ENCODE measurements at regions not wholly inside any gene's neighbourhood (a gene's known extent, or its start where the extent isn't known, plus 50 kb on each side); places are given as distances from the start of the nearest gene placed in this dataset.

DNA sequence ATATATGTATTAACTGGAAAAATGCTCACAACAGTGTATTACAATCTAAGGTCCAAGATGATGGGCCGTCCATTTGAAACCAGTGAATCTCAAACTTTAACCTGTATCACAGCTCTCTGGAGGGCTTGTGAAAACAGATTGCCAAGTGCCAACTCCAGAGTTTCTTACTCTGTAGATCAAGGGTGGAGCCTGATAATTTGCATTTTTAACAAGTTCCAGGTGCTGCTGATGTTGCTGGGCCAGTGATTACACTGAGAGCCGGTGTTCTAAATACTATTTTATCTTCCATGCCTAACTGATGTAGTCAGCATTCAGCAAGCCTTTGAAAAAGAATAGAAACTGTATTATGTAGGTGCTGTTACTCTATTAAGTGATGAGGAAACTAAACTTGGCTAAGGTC, 269.9 kb upstream of the FERD3L start:
- TF ChIP-seq RNF2 (IDR thresholded peaks at IDR 0.05; ENCODE audit: borderline replicate concordance, low read depth, low read length, missing control alignments, poor library complexity, severe bottlenecking) (no peak), EZH2 (IDR thresholded peaks at IDR 0.05; ENCODE audit: low read depth, low read length, severe bottlenecking) (no peak), EP300 (IDR thresholded peaks at IDR 0.05; ENCODE audit: borderline replicate concordance in 1 of 2, low read depth in 2 of 2, low read length in 2 of 2) (no peak), ZNF274 (IDR thresholded peaks at IDR 0.05; ENCODE audit: borderline replicate concordance, extremely low read depth, low read length) (no peak), POLR2A (IDR thresholded peaks at IDR 0.05; ENCODE audit: control extremely low read depth in 1 of 2, low read depth in 2 of 2, low read length in 2 of 2) (no peak), GABPA (IDR thresholded peaks at IDR 0.05; ENCODE audit: borderline replicate concordance, insufficient read depth, low read length) (no peak), YY1 (IDR thresholded peaks at IDR 0.05; ENCODE audit: low read depth, low read length) (no peak), TEAD4 (IDR thresholded peaks at IDR 0.05; ENCODE audit: low read depth, low read length) (no peak), JUND (IDR thresholded peaks at IDR 0.05; ENCODE audit: low read length) (no peak), ASH2L (IDR thresholded peaks at IDR 0.05; ENCODE audit: low read length) (no peak)
- TF ChIP-seq, protein P1, sequence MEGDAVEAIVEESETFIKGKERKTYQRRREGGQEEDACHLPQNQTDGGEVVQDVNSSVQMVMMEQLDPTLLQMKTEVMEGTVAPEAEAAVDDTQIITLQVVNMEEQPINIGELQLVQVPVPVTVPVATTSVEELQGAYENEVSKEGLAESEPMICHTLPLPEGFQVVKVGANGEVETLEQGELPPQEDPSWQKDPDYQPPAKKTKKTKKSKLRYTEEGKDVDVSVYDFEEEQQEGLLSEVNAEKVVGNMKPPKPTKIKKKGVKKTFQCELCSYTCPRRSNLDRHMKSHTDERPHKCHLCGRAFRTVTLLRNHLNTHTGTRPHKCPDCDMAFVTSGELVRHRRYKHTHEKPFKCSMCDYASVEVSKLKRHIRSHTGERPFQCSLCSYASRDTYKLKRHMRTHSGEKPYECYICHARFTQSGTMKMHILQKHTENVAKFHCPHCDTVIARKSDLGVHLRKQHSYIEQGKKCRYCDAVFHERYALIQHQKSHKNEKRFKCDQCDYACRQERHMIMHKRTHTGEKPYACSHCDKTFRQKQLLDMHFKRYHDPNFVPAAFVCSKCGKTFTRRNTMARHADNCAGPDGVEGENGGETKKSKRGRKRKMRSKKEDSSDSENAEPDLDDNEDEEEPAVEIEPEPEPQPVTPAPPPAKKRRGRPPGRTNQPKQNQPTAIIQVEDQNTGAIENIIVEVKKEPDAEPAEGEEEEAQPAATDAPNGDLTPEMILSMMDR (IDR thresholded peaks at IDR 0.05; ENCODE audit: control extremely low read depth in 1 of 3, insufficient read depth in 1 of 3, low read depth in 1 of 3, low read length in 3 of 3), result no peak
- TF ChIP-seq, protein P2, sequence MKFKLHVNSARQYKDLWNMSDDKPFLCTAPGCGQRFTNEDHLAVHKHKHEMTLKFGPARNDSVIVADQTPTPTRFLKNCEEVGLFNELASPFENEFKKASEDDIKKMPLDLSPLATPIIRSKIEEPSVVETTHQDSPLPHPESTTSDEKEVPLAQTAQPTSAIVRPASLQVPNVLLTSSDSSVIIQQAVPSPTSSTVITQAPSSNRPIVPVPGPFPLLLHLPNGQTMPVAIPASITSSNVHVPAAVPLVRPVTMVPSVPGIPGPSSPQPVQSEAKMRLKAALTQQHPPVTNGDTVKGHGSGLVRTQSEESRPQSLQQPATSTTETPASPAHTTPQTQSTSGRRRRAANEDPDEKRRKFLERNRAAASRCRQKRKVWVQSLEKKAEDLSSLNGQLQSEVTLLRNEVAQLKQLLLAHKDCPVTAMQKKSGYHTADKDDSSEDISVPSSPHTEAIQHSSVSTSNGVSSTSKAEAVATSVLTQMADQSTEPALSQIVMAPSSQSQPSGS (IDR thresholded peaks at IDR 0.05; ENCODE audit: low read length), result no peak

Measured in H1 (cell line).